SK-N-SH treated with all-trans-retinoic acid at 6 μM for 48 hours (cell line): ENCODE measurements at regions not wholly inside any gene's neighbourhood (a gene's known extent, or its start where the extent isn't known, plus 50 kb on each side); places are given as distances from the start of the nearest gene placed in this dataset.

ENCODE experiments used
- ATAC-seq: fragments of 200-7000 bp; cut with Tn5 transposase; 3 replicates; pipeline ENCODE4 v1.9.1; 2020; ENCODE audit warnings: mild to moderate bottlenecking, moderate library complexity
- ARNTL ChIP-seq: fragments of 450-650 bp; formaldehyde crosslinking; IDR thresholded peaks from 2 replicates; pipeline ENCODE4 v1.5.0; 2020; ENCODE audit warnings: low read depth, mild to moderate bottlenecking, moderate library complexity, borderline replicate concordance
- BACH2 ChIP-seq: fragments of 250-450 bp; sonication (Bioruptor Pico); IDR thresholded peaks from 2 replicates; pipeline ENCODE4 v1.9.0; 2021; ENCODE audit warnings: mild to moderate bottlenecking, borderline replicate concordance
- CSDC2 ChIP-seq: fragments of 250-450 bp; sonication (Bioruptor Pico); IDR thresholded peaks from 2 replicates; pipeline ENCODE4 v1.5.0; 2020; ENCODE audit warnings: mild to moderate bottlenecking, moderate library complexity
- ESRRG ChIP-seq: fragments of 250-450 bp; sonication (Bioruptor Pico); IDR thresholded peaks from 2 replicates; pipeline ENCODE4 v1.6.1; 2021; ENCODE audit warnings: mild to moderate bottlenecking
- GLIS3 ChIP-seq: fragments of 250-450 bp; sonication (Bioruptor Pico); IDR thresholded peaks from 2 replicates; pipeline ENCODE4 v1.5.0; 2020; ENCODE audit warnings: mild to moderate bottlenecking, moderate library complexity
- ISL1 ChIP-seq: fragments of 250-450 bp; sonication (Bioruptor Pico); IDR thresholded peaks from 2 replicates; pipeline ENCODE4 v2.1.2; 2022; ENCODE audit warnings: mild to moderate bottlenecking, moderate library complexity
- OSR1 ChIP-seq: fragments of 250-450 bp; sonication (Bioruptor Pico); IDR thresholded peaks from 2 replicates; pipeline ENCODE4 v1.8.0; 2022; ENCODE audit warnings: moderate library complexity, mild to moderate bottlenecking, inconsistent platforms
- PPARA ChIP-seq: fragments of 250-450 bp; sonication (Bioruptor Pico); IDR thresholded peaks from 2 replicates; pipeline ENCODE4 v1.5.0; 2020; ENCODE audit warnings: mild to moderate bottlenecking, borderline replicate concordance
- RARB ChIP-seq: fragments of 250-450 bp; sonication (Bioruptor Pico); IDR thresholded peaks from 2 replicates; pipeline ENCODE4 v1.8.0; 2021; ENCODE audit warnings: mild to moderate bottlenecking, moderate library complexity
- SNAI2 ChIP-seq: fragments of 250-450 bp; sonication (Bioruptor Pico); IDR thresholded peaks from 2 replicates; pipeline ENCODE4 v1.5.0; 2020; ENCODE audit warnings: mild to moderate bottlenecking, moderate library complexity
- TCF4 ChIP-seq: fragments of 250-450 bp; sonication (Bioruptor Pico); IDR thresholded peaks from 2 replicates; pipeline ENCODE4 v1.8.0; 2021; ENCODE audit warnings: mild to moderate bottlenecking, moderate library complexity, borderline replicate concordance
- TOX ChIP-seq: fragments of 250-450 bp; sonication (Bioruptor Pico); IDR thresholded peaks from 2 replicates; pipeline ENCODE4 v1.8.0; 2021; ENCODE audit warnings: mild to moderate bottlenecking, moderate library complexity, borderline replicate concordance
- ZC3H10 ChIP-seq: fragments of 250-450 bp; sonication (Bioruptor Pico); IDR thresholded peaks from 2 replicates; pipeline ENCODE4 v1.5.1; 2021; ENCODE audit warnings: mild to moderate bottlenecking, moderate library complexity
- ZFP30 ChIP-seq: fragments of 450-650 bp; formaldehyde crosslinking; IDR thresholded peaks from 2 replicates; pipeline ENCODE4 v1.5.0; 2022; ENCODE audit warnings: mild to moderate bottlenecking, moderate library complexity
- ZNF565 ChIP-seq: fragments of 450-650 bp; formaldehyde crosslinking; conservative IDR thresholded peaks from 2 replicates; pipeline ENCODE4 v1.5.0; 2020; ENCODE audit warnings: low read depth, mild to moderate bottlenecking, moderate library complexity
- ZNF70 ChIP-seq: fragments of 450-650 bp; formaldehyde crosslinking; IDR thresholded peaks from 2 replicates; pipeline ENCODE4 v1.5.0; 2020; ENCODE audit warnings: mild to moderate bottlenecking, moderate library complexity
- ZNF8 ChIP-seq: fragments of 450-650 bp; formaldehyde crosslinking; IDR thresholded peaks from 2 replicates; pipeline ENCODE4 v1.5.0; 2020; ENCODE audit warnings: mild to moderate bottlenecking, moderate library complexity
- TF ChIP-seq, protein P1 (sequence below): fragments of 250-450 bp; sonication (Bioruptor Pico); IDR thresholded peaks from 2 replicates; pipeline ENCODE4 v1.8.0; 2021; ENCODE audit warnings: low read depth, mild to moderate bottlenecking, moderate library complexity, borderline replicate concordance
- TF ChIP-seq, protein P2 (sequence below): fragments of 250-450 bp; sonication (Bioruptor Pico); IDR thresholded peaks from 2 replicates; pipeline ENCODE4 v1.8.0; 2020; ENCODE audit warnings: mild to moderate bottlenecking, moderate library complexity, borderline replicate concordance
- TF ChIP-seq, protein P3 (sequence below): fragments of 250-450 bp; sonication (Bioruptor Pico); IDR thresholded peaks from 2 replicates; pipeline ENCODE4 v1.5.1; 2020; ENCODE audit warnings: low read depth, mild to moderate bottlenecking, moderate library complexity
- TF ChIP-seq, protein P4 (sequence below): fragments of 250-450 bp; sonication (Bioruptor Pico); IDR thresholded peaks from 2 replicates; pipeline ENCODE4 v1.5.0; 2020; ENCODE audit warnings: mild to moderate bottlenecking, moderate library complexity
- TF ChIP-seq, protein P5 (sequence below): fragments of 250-450 bp; sonication (Bioruptor Pico); IDR thresholded peaks from 2 replicates; pipeline ENCODE4 v1.5.1; 2021; ENCODE audit warnings: mild to moderate bottlenecking, moderate library complexity

DNA sequence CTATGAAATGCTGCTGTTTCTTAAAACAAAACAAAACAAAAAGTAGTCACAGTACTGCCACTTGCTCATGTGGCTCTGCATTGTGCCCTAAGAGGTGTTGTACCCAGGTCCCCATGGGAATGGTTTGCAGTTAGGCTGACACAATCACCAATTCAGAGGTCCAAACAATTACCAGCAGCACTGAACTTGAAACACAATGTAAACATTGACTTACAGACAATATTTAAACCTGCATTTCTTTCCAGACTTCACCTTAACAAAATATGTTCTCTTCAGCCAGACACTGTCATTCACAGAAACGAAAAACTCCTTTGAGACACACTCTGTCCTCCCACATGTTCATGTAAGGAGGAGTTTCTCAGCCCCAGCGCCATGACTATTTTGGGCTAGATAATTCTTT lies 206.8 kb upstream of the ARG1 start:
- ATAC-seq = no peak
- TF ChIP-seq PPARA (no peak), GLIS3 (no peak), RARB (no peak), ARNTL (CRISPR knock-in tag) (no peak), ZNF70 (CRISPR knock-in tag) (no peak), SNAI2 (CRISPR knock-in tag) (no peak), TCF4 (CRISPR knock-in tag) (no peak), BACH2 (no peak), ESRRG (no peak), ZNF8 (CRISPR knock-in tag) (no peak), ZFP30 (no peak), OSR1 (CRISPR knock-in tag) (no peak), CSDC2 (CRISPR knock-in tag) (no peak)
- TF ChIP-seq, protein P1, sequence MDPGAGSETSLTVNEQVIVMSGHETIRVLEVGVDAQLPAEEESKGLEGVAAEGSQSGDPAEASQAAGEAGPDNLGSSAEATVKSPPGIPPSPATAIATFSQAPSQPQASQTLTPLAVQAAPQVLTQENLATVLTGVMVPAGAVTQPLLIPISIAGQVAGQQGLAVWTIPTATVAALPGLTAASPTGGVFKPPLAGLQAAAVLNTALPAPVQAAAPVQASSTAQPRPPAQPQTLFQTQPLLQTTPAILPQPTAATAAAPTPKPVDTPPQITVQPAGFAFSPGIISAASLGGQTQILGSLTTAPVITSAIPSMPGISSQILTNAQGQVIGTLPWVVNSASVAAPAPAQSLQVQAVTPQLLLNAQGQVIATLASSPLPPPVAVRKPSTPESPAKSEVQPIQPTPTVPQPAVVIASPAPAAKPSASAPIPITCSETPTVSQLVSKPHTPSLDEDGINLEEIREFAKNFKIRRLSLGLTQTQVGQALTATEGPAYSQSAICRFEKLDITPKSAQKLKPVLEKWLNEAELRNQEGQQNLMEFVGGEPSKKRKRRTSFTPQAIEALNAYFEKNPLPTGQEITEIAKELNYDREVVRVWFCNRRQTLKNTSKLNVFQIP (CRISPR knock-in tag) = no peak

DNA sequence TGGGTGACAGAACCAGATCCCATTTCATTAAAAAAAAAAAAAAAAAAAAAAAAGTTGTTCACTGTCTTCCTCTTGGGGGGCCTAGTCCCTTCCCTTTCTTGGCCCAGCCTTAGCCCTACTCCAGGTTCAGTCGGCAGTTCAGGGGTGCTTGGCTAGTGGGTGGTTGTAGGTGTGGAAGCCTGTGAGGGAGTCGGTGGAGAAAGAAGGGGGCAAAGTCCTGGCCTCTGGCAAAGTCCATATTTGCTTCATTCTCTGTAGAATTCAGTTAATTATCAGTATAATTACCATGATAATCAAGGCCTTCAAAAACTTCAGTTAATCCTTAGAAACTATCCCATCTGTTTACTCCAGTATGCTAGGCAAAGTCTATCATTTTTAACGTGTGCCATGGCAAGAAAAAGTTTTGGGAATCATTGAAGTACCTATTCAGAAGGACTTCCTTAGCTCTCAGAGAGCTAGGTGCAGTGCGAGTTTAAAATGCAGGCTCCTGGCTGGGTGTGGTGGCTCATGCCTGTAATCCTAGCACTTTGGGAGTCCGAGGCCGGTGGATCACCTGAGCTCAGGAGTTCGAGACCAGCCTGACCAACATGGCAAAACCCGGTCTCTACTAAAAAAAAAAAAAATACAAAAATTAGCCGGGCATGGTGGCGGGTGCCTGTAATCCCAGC lies 205.7 kb upstream of the ARG1 start:
- no peak for ATAC-seq
- TF ChIP-seq ESRRG (no peak), TCF4 (CRISPR knock-in tag) (no peak), GLIS3 (no peak), ZC3H10 (CRISPR knock-in tag) (no peak), ARNTL (CRISPR knock-in tag) (no peak), BACH2 (no peak), ZNF565 (CRISPR knock-in tag) (no peak)
- TF ChIP-seq, protein P2, sequence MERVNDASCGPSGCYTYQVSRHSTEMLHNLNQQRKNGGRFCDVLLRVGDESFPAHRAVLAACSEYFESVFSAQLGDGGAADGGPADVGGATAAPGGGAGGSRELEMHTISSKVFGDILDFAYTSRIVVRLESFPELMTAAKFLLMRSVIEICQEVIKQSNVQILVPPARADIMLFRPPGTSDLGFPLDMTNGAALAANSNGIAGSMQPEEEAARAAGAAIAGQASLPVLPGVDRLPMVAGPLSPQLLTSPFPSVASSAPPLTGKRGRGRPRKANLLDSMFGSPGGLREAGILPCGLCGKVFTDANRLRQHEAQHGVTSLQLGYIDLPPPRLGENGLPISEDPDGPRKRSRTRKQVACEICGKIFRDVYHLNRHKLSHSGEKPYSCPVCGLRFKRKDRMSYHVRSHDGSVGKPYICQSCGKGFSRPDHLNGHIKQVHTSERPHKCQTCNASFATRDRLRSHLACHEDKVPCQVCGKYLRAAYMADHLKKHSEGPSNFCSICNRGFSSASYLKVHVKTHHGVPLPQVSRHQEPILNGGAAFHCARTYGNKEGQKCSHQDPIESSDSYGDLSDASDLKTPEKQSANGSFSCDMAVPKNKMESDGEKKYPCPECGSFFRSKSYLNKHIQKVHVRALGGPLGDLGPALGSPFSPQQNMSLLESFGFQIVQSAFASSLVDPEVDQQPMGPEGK = no peak

DNA sequence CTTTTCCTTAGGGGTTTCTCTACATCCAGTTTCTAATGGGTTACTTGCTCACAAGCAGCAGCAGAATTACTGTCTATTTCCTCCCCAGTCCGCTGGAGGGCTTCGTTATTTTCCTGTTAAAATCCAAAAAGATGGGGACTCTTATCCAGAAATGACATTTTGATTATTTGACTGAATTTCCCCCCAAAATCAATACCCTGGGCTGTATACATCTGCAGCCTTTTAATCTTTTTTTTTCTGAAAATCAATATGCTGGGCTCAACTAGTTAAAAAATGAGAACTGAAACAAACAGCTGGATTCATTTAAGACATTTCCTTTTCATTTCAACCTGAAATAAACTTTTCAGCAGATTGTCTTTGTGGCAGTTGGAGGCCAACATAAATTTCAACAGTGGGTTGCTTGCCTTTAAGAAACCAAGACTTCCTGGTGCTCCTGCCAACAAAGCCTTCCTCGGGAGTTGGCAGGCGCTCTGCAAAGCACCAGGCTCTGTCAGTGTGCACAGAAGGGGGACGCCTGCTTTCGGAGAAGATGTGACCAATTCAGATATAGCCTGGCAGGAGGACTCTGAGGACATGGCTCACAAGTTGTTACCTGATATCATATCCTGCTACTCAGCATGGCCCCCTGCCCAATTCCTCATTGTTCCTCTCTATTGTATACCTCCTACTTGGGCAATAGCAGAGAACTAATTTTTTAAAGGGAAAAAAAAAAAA lies 204.7 kb upstream of the ARG1 start:
- TF ChIP-seq GLIS3 (no peak), OSR1 (CRISPR knock-in tag) (no peak), ISL1 (CRISPR knock-in tag) (no peak), TOX (no peak), ZNF565 (CRISPR knock-in tag) (no peak), CSDC2 (CRISPR knock-in tag) (no peak)
- TF ChIP-seq, all 23 proteins: peak for 0
- peak; percentile 85 for ATAC-seq

DNA sequence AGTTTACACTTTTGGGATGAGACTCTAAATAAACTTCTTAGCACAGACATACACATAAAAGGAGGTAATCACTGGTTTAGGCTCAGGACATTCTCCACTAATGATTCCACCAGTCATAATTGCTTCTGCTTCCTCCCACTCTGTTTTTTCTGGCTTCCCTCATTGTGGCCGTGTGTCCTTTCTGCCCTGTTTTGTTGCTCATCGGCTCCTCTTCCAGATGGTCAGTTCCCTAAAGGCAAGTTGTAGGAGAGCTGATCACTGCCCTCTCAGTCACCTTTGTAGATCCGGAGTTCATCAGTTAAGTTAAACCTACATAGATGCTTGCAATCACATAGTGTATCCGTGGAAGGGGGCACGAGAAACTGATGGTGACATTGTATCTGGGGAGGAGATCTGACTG lies 200.5 kb upstream of the ARG1 start:
- no peak for TF ChIP-seq ZFP30
- no peak for TF ChIP-seq RARB
- TF ChIP-seq CSDC2 (CRISPR knock-in tag) = no peak
- no peak for TF ChIP-seq ZC3H10 (CRISPR knock-in tag)
- no peak for TF ChIP-seq BACH2
- TF ChIP-seq, protein P3, sequence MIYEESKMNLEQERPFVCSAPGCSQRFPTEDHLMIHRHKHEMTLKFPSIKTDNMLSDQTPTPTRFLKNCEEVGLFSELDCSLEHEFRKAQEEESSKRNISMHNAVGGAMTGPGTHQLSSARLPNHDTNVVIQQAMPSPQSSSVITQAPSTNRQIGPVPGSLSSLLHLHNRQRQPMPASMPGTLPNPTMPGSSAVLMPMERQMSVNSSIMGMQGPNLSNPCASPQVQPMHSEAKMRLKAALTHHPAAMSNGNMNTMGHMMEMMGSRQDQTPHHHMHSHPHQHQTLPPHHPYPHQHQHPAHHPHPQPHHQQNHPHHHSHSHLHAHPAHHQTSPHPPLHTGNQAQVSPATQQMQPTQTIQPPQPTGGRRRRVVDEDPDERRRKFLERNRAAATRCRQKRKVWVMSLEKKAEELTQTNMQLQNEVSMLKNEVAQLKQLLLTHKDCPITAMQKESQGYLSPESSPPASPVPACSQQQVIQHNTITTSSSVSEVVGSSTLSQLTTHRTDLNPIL (CRISPR knock-in tag) = no peak
- no peak for TF ChIP-seq ARNTL (CRISPR knock-in tag)
- TF ChIP-seq, protein P4, sequence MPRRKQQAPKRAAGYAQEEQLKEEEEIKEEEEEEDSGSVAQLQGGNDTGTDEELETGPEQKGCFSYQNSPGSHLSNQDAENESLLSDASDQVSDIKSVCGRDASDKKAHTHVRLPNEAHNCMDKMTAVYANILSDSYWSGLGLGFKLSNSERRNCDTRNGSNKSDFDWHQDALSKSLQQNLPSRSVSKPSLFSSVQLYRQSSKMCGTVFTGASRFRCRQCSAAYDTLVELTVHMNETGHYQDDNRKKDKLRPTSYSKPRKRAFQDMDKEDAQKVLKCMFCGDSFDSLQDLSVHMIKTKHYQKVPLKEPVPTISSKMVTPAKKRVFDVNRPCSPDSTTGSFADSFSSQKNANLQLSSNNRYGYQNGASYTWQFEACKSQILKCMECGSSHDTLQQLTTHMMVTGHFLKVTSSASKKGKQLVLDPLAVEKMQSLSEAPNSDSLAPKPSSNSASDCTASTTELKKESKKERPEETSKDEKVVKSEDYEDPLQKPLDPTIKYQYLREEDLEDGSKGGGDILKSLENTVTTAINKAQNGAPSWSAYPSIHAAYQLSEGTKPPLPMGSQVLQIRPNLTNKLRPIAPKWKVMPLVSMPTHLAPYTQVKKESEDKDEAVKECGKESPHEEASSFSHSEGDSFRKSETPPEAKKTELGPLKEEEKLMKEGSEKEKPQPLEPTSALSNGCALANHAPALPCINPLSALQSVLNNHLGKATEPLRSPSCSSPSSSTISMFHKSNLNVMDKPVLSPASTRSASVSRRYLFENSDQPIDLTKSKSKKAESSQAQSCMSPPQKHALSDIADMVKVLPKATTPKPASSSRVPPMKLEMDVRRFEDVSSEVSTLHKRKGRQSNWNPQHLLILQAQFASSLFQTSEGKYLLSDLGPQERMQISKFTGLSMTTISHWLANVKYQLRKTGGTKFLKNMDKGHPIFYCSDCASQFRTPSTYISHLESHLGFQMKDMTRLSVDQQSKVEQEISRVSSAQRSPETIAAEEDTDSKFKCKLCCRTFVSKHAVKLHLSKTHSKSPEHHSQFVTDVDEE (CRISPR knock-in tag) = no peak
- TF ChIP-seq, protein P2 = no peak
- no peak for TF ChIP-seq PPARA
- TF ChIP-seq, protein P5, sequence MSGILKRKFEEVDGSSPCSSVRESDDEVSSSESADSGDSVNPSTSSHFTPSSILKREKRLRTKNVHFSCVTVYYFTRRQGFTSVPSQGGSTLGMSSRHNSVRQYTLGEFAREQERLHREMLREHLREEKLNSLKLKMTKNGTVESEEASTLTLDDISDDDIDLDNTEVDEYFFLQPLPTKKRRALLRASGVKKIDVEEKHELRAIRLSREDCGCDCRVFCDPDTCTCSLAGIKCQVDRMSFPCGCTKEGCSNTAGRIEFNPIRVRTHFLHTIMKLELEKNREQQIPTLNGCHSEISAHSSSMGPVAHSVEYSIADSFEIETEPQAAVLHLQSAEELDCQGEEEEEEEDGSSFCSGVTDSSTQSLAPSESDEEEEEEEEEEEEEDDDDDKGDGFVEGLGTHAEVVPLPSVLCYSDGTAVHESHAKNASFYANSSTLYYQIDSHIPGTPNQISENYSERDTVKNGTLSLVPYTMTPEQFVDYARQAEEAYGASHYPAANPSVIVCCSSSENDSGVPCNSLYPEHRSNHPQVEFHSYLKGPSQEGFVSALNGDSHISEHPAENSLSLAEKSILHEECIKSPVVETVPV (CRISPR knock-in tag) = no peak
- no peak for TF ChIP-seq ZNF565 (CRISPR knock-in tag)
- ATAC-seq = no peak
